Upper lobe of left lung (tissue), 4 donors: ENCODE measurements at regions not wholly inside any gene's neighbourhood (a gene's known extent, or its start where the extent isn't known, plus 50 kb on each side); places are given as distances from the start of the nearest gene placed in this dataset.

Source experiments
- EP300 ChIP-seq, 4 donors: sonication (generic); formaldehyde crosslinking; IDR thresholded peaks; one replicate each; pipeline ENCODE4 v1.5.1; 2017; ENCODE audit warnings: antibody characterized with exemption in 4 of 4, control low read depth in 2 of 4
- POLR2A ChIP-seq, 4 donors: fragments of 450-650 bp; IDR thresholded peaks; one replicate each; pipeline ENCODE4 v1.5.1; 2016 to 2017; ENCODE audit warnings: antibody characterized with exemption in 4 of 4, mild to moderate bottlenecking in 2 of 4
- POLR2AphosphoS5 ChIP-seq, 2 donors: sonication (generic); formaldehyde crosslinking; IDR thresholded peaks; one replicate each; pipeline ENCODE4 v1.5.1; 2017; ENCODE audit warnings: antibody characterized with exemption in 2 of 2
- TF ChIP-seq, protein P1 (sequence below), 6 experiments: fragments of 450-650 bp in 4 of 6; fragments of 200-600 bp in 2 of 6; sonication (generic) in 2 of 6; IDR thresholded peaks; one replicate each; pipeline ENCODE4 v1.5.1; 2016 to 2019; ENCODE audit warnings: antibody characterized with exemption in 6 of 6

DNA sequence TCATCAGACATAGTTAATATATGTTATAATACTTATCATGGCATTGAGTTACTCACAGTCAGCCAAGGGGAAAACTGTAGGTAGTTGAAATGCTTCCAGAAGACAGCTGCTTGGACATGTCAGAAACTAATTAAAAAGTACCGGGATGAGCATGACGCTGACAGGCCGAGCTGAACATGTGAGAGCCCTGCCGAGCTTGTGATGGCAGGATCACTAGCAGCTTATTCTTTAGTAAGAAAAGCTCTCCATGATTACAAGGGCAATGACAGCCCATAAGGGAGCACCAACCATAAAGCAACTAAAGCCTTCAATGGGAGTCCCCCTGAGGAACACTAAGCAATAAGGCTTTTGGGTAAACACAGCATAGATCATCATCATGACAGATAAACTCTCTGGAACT, 435.6 kb downstream of the TLL1 start:
- TF ChIP-seq POLR2AphosphoS5 (IDR thresholded peaks at IDR 0.05) (no peak), POLR2A (IDR thresholded peaks at IDR 0.05) (no peak), EP300 (IDR thresholded peaks at IDR 0.05) (no peak)
- TF ChIP-seq, protein P1, sequence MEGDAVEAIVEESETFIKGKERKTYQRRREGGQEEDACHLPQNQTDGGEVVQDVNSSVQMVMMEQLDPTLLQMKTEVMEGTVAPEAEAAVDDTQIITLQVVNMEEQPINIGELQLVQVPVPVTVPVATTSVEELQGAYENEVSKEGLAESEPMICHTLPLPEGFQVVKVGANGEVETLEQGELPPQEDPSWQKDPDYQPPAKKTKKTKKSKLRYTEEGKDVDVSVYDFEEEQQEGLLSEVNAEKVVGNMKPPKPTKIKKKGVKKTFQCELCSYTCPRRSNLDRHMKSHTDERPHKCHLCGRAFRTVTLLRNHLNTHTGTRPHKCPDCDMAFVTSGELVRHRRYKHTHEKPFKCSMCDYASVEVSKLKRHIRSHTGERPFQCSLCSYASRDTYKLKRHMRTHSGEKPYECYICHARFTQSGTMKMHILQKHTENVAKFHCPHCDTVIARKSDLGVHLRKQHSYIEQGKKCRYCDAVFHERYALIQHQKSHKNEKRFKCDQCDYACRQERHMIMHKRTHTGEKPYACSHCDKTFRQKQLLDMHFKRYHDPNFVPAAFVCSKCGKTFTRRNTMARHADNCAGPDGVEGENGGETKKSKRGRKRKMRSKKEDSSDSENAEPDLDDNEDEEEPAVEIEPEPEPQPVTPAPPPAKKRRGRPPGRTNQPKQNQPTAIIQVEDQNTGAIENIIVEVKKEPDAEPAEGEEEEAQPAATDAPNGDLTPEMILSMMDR (IDR thresholded peaks at IDR 0.05) = no peak
